HUES48 (cell line): ENCODE measurements at regions not wholly inside any gene's neighbourhood (a gene's known extent, or its start where the extent isn't known, plus 50 kb on each side); places are given as distances from the start of the nearest gene placed in this dataset.

Experiments used
- H3K27ac ChIP-seq: one replicate; pipeline ENCODE4 v1.7.0; 2013; ENCODE audit warnings: low read depth, low read length, inconsistent platforms
- H3K27me3 ChIP-seq: 2 replicates; pipeline ENCODE4 v1.6.1; 2013; ENCODE audit warnings: mild to moderate bottlenecking, low read length; ENCODE audit not compliant: control insufficient read depth, insufficient read depth
- H3K36me3 ChIP-seq: 2 replicates; pipeline ENCODE4 v1.6.1; 2013; ENCODE audit warnings: low read length; ENCODE audit not compliant: control insufficient read depth, insufficient read depth
- H3K4me1 ChIP-seq: 2 replicates; pipeline ENCODE4 v1.6.1; 2013; ENCODE audit warnings: mild to moderate bottlenecking, low read length; ENCODE audit not compliant: control insufficient read depth, insufficient read depth
- H3K4me3 ChIP-seq: 2 replicates; pipeline ENCODE4 v1.5.1; 2013; ENCODE audit warnings: mild to moderate bottlenecking, low read depth, low read length
- H3K9ac ChIP-seq: 2 replicates; pipeline ENCODE4 v1.6.1; 2013; ENCODE audit warnings: mild to moderate bottlenecking, low read depth, low read length, moderate library complexity
- H3K9me3 ChIP-seq: 2 replicates; pipeline ENCODE4 v1.6.1; 2013; ENCODE audit warnings: low read length; ENCODE audit not compliant: control insufficient read depth, insufficient read depth

- no peaks in the 10 kb centered on the region for H3K27me3 ChIP-seq
- H3K36me3 ChIP-seq, result no peaks in the 10 kb centered on the region
- H3K4me3 ChIP-seq, result no peak overlapping the region
- H3K4me1 ChIP-seq, result no peaks in the 10 kb centered on the region
- no peak overlapping the region for H3K9ac ChIP-seq
- H3K27ac ChIP-seq, result no peak overlapping the region
- H3K9me3 ChIP-seq, result no peaks in the 10 kb centered on the region
Observed at GRCh38 chr7:155971180-155971770, 159.0 kb upstream of the SHH start.

DNA sequence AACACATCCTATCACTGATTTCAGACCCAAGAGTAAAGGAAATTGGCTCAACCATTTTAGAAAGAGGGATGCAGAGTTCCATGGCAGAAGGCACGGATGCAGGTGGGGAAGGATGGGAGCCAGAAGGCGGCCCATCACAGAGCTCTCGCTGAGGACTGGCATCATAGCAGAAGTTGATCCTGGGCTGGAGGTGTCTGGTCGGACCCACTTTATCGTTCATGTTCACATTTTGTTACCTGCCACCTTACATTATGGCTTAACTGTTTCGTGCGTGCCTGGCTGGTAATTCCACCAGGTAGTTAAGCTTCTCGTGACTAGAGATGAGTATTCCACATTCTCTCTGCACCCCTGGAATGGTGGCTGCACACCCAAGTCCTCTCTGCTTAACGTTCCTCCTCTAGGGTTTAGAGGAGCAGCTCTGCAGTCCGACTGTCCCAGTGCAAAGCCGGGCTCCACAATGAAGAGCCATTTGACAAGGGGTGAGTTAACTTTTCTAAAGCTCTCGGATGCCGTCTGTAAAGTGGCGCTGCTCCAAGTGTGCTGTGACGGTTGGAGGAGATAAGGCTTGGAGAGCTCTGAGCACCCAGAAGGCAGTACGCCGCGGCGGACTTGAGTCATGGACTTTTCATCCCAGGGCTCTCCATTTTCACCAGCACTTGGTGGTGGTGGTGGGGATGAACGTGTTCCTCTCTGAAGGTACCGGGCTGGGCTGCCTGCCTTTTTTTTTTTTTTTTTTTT, 157.1 kb upstream of the SHH start:
- no peaks in the 10 kb centered on the region for H3K27me3 ChIP-seq
- H3K9me3 ChIP-seq, result no peaks in the 10 kb centered on the region
- no peaks in the 10 kb centered on the region for H3K36me3 ChIP-seq
- no peaks in the 10 kb centered on the region for H3K4me1 ChIP-seq
- no peak overlapping the region for H3K4me3 ChIP-seq
- no peak overlapping the region for H3K9ac ChIP-seq
- H3K27ac ChIP-seq, result no peak overlapping the region

DNA sequence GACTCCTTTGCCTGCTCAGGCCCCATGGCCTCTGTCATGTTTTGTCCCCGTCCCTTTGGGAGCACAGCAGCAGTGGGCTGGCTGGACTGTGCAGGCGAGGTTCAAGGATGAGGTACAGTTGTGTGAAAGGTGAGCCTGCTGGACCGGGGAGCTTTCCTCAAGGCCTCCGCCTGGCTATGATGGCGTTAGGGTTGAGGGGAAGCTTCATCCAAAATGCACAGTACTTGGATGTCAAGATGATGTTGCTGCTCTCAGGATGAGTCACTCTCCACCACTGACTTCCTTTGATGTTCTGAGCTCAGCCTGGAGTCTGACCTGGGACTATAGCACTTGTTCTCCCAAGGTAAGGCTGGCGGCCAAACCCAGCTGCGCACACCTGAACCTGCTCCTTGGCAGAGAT, 152.7 kb upstream of the SHH start:
- no peak overlapping the region for H3K4me3 ChIP-seq
- H3K9ac ChIP-seq, result no peak overlapping the region
- H3K27me3 ChIP-seq, result no peaks in the 10 kb centered on the region
- no peaks in the 10 kb centered on the region for H3K9me3 ChIP-seq
- H3K36me3 ChIP-seq, result no peaks in the 10 kb centered on the region
- no peaks in the 10 kb centered on the region; the same call in 1 of the 2 replicates for H3K4me1 ChIP-seq
- no peak overlapping the region for H3K27ac ChIP-seq

GRCh38 chr7:155964543-155964942, 152.3 kb upstream of the SHH start:
- Histone ChIP-seq H3K27ac (no peak overlapping the region), H3K27me3 (no peaks in the 10 kb centered on the region), H3K9ac (no peak overlapping the region), H3K4me1 (no peaks in the 10 kb centered on the region; the same call in 1 of the 2 replicates), H3K36me3 (no peaks in the 10 kb centered on the region), H3K9me3 (no peaks in the 10 kb centered on the region), H3K4me3 (no peak overlapping the region)

GRCh38 chr7:155963771-155964195, 151.5 kb upstream of the SHH start:
- Histone ChIP-seq H3K27ac (no peak overlapping the region), H3K27me3 (no peaks in the 10 kb centered on the region), H3K9ac (no peak overlapping the region), H3K9me3 (no peaks in the 10 kb centered on the region), H3K4me1 (no peaks in the 10 kb centered on the region; the same call in 1 of the 2 replicates), H3K4me3 (no peak overlapping the region), H3K36me3 (no peaks in the 10 kb centered on the region)

- no peak overlapping the region for H3K4me3 ChIP-seq
- H3K9me3 ChIP-seq, result no peaks in the 10 kb centered on the region
- H3K36me3 ChIP-seq, result no peaks in the 10 kb centered on the region
- no peak overlapping the region for H3K27ac ChIP-seq
- H3K9ac ChIP-seq, result no peak overlapping the region
- H3K4me1 ChIP-seq, result no peaks in the 10 kb centered on the region; the same call in 1 of the 2 replicates
- no peaks in the 10 kb centered on the region for H3K27me3 ChIP-seq
Observed at GRCh38 chr7:155963356-155963755, 151.1 kb upstream of the SHH start.

GRCh38 chr7:155962968-155963300, 150.7 kb upstream of the SHH start:
- Histone ChIP-seq H3K4me1 (no peaks in the 10 kb centered on the region; the same call in 1 of the 2 replicates), H3K36me3 (no peaks in the 10 kb centered on the region), H3K9me3 (no peaks in the 10 kb centered on the region), H3K9ac (no peak overlapping the region), H3K27me3 (no peaks in the 10 kb centered on the region), H3K4me3 (no peak overlapping the region), H3K27ac (no peak overlapping the region)

DNA sequence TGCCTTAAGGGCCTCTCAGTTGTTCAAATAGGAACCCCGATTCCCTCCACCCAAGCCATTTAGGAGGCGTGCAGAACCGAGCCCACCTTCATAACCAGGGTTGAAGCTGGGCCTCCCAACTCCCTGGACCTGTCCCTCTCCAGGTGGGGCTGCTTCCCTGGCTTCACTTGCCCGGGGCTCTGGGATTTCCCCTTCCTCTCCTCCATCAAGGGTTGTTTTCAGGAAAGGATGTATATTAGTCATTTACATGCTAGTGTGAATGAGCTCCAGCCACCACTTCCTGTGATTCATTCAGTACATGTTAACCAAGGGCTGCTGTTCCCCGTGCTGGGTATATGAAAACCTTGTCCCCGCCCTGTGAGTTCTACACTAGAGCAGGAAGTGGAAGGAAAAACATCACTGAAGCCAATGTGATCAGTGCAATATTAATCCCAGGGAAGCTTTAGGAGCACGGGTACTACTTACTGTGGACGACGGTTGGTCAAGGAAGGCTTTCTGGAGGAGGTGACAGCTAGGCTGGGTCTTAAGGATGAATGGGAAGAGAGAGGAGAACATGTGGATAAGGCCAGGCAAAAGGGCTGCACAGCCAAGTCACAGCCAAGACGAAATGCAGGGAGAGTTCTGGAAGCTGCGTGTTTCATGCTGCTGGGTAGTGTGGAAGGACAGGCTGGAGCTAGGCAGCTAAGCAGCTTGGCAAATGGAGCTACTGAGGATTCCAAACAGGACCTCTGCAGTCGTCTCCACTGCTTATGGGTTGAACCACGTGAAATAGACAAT, 150.1 kb upstream of the SHH start:
- Histone ChIP-seq H3K27me3 (no peaks in the 10 kb centered on the region), H3K4me3 (no peak overlapping the region), H3K9ac (no peak overlapping the region), H3K4me1 (no peaks in the 10 kb centered on the region; the same call in 1 of the 2 replicates), H3K36me3 (no peaks in the 10 kb centered on the region), H3K27ac (no peak overlapping the region), H3K9me3 (no peaks in the 10 kb centered on the region)

DNA sequence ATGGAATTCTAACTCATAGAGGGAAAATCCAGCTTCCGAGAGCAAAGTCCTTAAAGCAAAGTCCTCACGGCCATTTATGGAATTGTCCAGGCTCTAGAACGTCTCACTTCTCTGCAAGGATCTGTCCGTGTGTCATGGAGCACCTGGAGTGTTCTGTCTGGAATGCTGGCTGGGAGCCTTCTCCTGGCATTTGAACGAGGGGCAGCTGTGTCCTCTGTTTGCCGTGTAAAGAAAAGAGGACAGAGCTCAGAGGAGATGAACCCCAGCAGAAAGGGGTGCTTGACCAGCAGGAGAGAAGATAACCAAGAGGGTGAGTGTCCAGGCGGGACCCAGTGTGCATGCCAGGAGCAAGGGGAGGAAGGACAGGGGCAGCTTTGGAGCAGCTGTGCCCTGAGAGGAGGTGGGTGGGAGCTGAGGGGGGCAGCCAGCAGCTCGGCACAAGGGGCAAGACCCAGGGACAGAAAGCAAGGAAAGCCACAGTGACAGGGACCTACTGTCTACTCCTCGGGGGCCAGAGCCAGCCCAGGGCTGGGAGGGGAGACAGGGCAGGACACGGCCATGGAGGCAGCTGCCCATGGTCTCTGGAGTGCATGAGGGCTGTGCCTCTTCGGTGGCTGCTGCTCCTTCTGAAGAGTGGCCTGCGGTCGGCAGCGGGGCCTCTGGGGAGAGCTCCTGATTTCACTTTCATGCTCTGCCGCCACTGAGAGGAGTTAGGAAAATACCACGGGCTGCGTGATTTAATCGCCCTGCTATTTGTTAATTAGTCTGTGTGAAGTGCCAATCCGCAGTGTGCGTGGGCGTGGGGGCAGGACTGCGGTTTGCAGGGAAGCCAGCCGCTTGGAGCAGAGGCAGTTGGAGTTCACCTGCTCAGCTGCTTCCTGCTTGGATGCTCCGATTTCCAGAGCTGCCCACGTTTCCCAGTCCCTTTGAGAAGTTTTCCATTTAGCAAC, 149.3 kb upstream of the SHH start:
- Histone ChIP-seq H3K27me3 (no peaks in the 10 kb centered on the region), H3K9ac (no peak overlapping the region), H3K27ac (no peak overlapping the region), H3K9me3 (no peaks in the 10 kb centered on the region), H3K36me3 (no peaks in the 10 kb centered on the region), H3K4me3 (no peak overlapping the region), H3K4me1 (no peaks in the 10 kb centered on the region; the same call in 1 of the 2 replicates)

GRCh38 chr7:155959894-155960293, 147.6 kb upstream of the SHH start:
- no peak overlapping the region for H3K4me3 ChIP-seq

More at GRCh38 chr7:155959894-155960293, 147.6 kb upstream of the SHH start:
- Histone ChIP-seq H3K9ac (no peak overlapping the region), H3K36me3 (no peaks in the 10 kb centered on the region), H3K4me1 (no peaks in the 10 kb centered on the region; the same call in 1 of the 2 replicates), H3K9me3 (no peaks in the 10 kb centered on the region), H3K27ac (no peak overlapping the region), H3K27me3 (no peaks in the 10 kb centered on the region)
